ENCODE measurements at regions not wholly inside any gene's neighbourhood (a gene's known extent, or its start where the extent isn't known, plus 50 kb on each side); places are given as distances from the start of the nearest gene placed in this dataset.

DNA sequence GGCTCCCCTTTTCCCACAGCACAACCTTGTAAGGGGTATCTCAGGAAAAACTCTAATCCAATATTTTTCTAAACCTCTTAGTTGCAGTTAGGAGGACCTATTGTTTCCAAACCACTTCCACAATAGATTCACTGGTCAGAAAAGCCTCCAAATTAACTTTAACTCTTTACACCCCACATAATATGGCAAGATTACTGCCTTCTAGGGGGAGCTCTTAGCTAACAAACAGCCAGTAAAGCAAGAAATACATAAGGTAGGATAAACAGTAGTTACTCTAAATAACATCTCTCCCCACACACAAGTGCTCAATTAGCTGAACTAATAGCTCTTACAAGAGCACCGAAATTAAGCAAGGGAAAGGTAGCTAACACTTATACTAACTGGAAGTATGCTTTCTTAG lies 192.1 kb upstream of the KIF2B start:
- no peak for DNase-seq
- Histone ChIP-seq H3K9me3 (no peaks in the 10 kb centered on the region), H3K4me1 (no peaks in the 10 kb centered on the region), H3K27ac (no peak overlapping the region), H3K36me3 (no peaks in the 10 kb centered on the region), H3K27me3 (no peaks in the 10 kb centered on the region), H3K4me3 (no peak overlapping the region)
- WGBS, 2 donors: 49 to 52% methylated on average over 1 of the region's 1 CpG
- no peak for FAIRE-seq
- TF ChIP-seq, protein P1, sequence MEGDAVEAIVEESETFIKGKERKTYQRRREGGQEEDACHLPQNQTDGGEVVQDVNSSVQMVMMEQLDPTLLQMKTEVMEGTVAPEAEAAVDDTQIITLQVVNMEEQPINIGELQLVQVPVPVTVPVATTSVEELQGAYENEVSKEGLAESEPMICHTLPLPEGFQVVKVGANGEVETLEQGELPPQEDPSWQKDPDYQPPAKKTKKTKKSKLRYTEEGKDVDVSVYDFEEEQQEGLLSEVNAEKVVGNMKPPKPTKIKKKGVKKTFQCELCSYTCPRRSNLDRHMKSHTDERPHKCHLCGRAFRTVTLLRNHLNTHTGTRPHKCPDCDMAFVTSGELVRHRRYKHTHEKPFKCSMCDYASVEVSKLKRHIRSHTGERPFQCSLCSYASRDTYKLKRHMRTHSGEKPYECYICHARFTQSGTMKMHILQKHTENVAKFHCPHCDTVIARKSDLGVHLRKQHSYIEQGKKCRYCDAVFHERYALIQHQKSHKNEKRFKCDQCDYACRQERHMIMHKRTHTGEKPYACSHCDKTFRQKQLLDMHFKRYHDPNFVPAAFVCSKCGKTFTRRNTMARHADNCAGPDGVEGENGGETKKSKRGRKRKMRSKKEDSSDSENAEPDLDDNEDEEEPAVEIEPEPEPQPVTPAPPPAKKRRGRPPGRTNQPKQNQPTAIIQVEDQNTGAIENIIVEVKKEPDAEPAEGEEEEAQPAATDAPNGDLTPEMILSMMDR (IDR thresholded peaks at IDR 0.05): no peak
- no peak for ATAC-seq
- intact Hi-C loops (cut with DNase I): no loop called here

DNA sequence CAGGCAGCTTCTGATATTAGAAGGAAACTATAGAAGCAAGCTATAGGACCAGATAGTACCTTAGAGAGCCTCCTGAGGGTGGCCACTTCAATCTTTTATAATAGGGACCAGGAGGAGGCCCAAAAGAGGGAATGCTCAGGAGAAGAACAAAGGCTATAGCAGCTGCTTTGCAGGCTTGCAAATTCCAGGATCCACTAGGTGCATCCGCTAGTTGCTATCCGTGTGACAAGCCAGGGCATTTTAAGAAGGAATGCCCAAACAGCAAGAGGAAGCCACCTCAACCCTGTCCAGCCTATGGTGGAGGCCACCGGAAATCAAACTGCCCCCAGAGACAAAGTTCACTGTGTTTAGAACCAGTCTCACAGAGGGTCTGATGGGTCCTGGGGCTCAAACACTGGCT lies 192.6 kb upstream of the KIF2B start:
- TF ChIP-seq, protein P1 (IDR thresholded peaks at IDR 0.05): no peak
- no peak for DNase-seq
- Histone ChIP-seq H3K4me1 (no peaks in the 10 kb centered on the region), H3K27ac (no peak overlapping the region), H3K4me3 (no peak overlapping the region), H3K27me3 (no peaks in the 10 kb centered on the region), H3K36me3 (no peaks in the 10 kb centered on the region), H3K9me3 (no peaks in the 10 kb centered on the region)
- ATAC-seq: no peak
- intact Hi-C loops (cut with DNase I): no loop called here
- WGBS, 2 donors: 69 to 83% methylated on average over 3 of the region's 3 CpGs
- FAIRE-seq: no peak

DNA sequence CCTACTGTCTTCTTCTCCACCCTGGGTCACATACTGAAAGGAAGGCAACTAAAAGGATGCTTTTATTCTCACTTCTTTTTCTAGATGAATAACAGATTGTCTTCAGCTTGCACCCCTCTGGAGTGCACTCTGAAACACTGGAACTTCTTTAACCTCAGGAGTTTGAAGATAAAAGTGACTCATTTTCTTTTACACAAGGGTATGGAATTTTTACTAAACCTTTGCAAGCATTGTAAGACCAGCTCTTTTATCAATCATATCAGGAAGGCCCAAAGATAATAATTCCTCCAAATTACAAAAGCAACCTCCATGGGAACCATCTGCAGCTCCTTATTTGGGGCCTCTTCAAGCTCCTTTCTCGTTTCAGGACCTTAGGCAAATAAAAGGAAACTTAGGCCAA lies 193.5 kb upstream of the KIF2B start:
- no peak for ATAC-seq

DNA sequence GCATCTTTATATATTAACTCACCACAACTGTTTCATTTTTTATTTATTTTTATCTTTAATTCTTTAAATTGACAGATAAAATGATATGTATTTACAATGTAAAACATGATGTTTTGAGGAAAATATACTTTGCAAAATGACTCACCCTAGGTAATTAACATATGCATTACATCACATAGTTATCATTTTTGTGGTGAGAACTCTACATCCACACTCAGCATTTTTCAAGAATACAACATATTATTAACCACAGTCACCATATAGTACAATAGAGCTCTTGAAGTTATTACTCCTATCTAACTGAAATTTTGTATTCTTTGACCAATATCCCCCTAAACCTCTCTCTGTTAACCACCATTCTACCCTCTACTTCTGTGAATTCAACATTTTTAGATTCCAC lies 194.7 kb upstream of the KIF2B start:
- Histone ChIP-seq H3K9me3 (no peaks in the 10 kb centered on the region), H3K27me3 (no peaks in the 10 kb centered on the region), H3K4me3 (no peak overlapping the region), H3K4me1 (no peaks in the 10 kb centered on the region), H3K36me3 (no peaks in the 10 kb centered on the region), H3K27ac (no peak overlapping the region)
- TF ChIP-seq, protein P1 (IDR thresholded peaks at IDR 0.05): no peak
- ATAC-seq (no peak), DNase-seq (no peak), FAIRE-seq (no peak)
- intact Hi-C loops (cut with DNase I): no loop called here

More for the DNA sequence above, 193.5 kb upstream of the KIF2B start:
- FAIRE-seq (no peak), DNase-seq (no peak)
- Histone ChIP-seq H3K4me1 (no peaks in the 10 kb centered on the region), H3K27me3 (no peaks in the 10 kb centered on the region), H3K4me3 (no peak overlapping the region), H3K36me3 (no peaks in the 10 kb centered on the region), H3K27ac (no peak overlapping the region), H3K9me3 (no peaks in the 10 kb centered on the region)
- TF ChIP-seq, protein P1 (IDR thresholded peaks at IDR 0.05): no peak
- WGBS, 2 donors: 28 to 30% methylated on average over 1 of the region's 1 CpG
- intact Hi-C loops (cut with DNase I): no loop called here

DNA sequence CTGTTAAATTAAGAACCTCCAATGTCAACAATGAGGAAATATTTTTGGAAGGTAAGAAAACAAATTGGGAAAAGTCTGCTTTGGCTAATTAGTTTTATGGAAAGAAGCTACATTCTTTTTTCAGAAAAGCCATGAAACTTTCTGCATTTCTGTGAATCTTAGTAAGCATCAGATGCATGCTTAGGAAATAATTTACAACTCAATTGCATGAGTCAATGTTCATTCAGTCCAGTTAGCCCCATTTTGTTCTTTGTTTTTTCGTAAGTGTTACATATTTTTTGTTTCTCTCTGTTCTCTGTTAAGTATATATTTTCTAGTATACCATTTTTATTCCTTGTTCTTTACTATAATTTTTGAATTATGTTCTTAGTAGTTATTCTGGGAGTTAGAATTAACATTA lies 195.2 kb upstream of the KIF2B start:
- Histone ChIP-seq H3K27ac (no peak overlapping the region), H3K4me3 (no peak overlapping the region), H3K9me3 (no peaks in the 10 kb centered on the region), H3K4me1 (no peaks in the 10 kb centered on the region), H3K36me3 (no peaks in the 10 kb centered on the region), H3K27me3 (no peaks in the 10 kb centered on the region)
- DNase-seq (no peak), ATAC-seq (no peak), FAIRE-seq (no peak)
- WGBS, 2 donors: 57 to 85% methylated on average over 1 of the region's 1 CpG
- intact Hi-C loops (cut with DNase I): no loop called here
- TF ChIP-seq, protein P1 (IDR thresholded peaks at IDR 0.05): no peak
